Spleen (tissue), 7 donors: ENCODE measurements at regions not wholly inside any gene's neighbourhood (a gene's known extent, or its start where the extent isn't known, plus 50 kb on each side); places are given as distances from the start of the nearest gene placed in this dataset.

Experiments used
- CTCF ChIP-seq, 11 experiments: fragments of 200-600 bp in 7 of 11; fragments of 450-650 bp in 4 of 11; sonication (generic) in 4 of 11; IDR thresholded peaks in 8 of 11; conservative IDR thresholded peaks in 3 of 11; 1 replicate in 7 of 11; 2 replicates in 4 of 11; pipeline versions ENCODE4 v1.4.0 to v1.8.0; 2016 to 2021; ENCODE audit warnings: antibody characterized with exemption in 11 of 11, inconsistent platforms in 4 of 11, mild to moderate bottlenecking in 1 of 11
- POLR2AphosphoS5 ChIP-seq, 3 donors: sonication (generic); formaldehyde crosslinking; IDR thresholded peaks; one replicate each; pipeline ENCODE4 v1.5.1; 2017; ENCODE audit warnings: antibody characterized with exemption in 3 of 3
- donor health status: DM: no; HTN: no; CAD: no; lungs with moderate emphysema.
- donor health status: DM: no; HTN: no; CAD: no.
- donor health status: DM: no; HTN: no; CAD: no.

DNA sequence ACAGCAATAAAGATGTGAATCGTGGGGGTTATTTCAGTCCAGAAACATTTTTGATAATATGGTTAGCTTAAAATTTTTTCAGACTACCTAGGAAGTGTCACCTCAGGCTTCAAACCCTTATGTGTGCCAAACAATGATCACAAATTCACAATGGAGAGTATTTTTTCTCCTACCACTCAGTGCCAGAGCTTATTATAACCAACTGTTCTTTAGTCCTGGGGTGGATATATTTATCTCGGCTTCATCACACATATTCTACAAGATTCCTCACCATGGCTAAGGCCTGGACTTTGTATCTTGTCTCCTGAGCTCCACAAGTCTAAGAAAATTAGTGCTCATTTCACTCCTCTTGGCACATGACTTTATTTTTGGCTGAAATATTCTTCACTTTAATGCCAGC, 629.1 kb downstream of the RWDD3 start:
- TF ChIP-seq CTCF (IDR thresholded peaks at IDR 0.05 in 8 of 11, conservative IDR thresholded peaks at IDR 0.05 in 3 of 11) (no peak), POLR2AphosphoS5 (IDR thresholded peaks at IDR 0.05) (no peak)
